ENCODE measurements at regions not wholly inside any gene's neighbourhood (a gene's known extent, or its start where the extent isn't known, plus 50 kb on each side); places are given as distances from the start of the nearest gene placed in this dataset.
"Not testable (repeated sequence)": the region's sequence is repeated elsewhere in the genome, so short reads cannot be mapped to it uniquely, and the experiment has no call there.

- no peak for DNase-seq
Measured at GRCh38 chr22:26811647-26811992, 154.2 kb downstream of the MIAT start.

GRCh38 chr22:26812731-26813130 lies 155.3 kb downstream of the MIAT start:
- no peak for DNase-seq

- no peak for DNase-seq
Measured at GRCh38 chr22:26816726-26817125, 159.3 kb downstream of the MIAT start.

GRCh38 chr22:26817926-26818325 lies 160.5 kb downstream of the MIAT start:
- no peak for DNase-seq

- no peak for DNase-seq
Measured at GRCh38 chr22:26821854-26822253, 164.5 kb downstream of the MIAT start.

GRCh38 chr22:26822313-26822712 lies 164.9 kb downstream of the MIAT start:
- no peak for DNase-seq

GRCh38 chr22:26823966-26824365 lies 166.6 kb downstream of the MIAT start:
- DNase-seq, result no peak

GRCh38 chr22:26825960-26826935 lies 168.9 kb downstream of the MIAT start:
- DNase-seq, result no peak

GRCh38 chr22:26827611-26828010 lies 170.2 kb downstream of the MIAT start:
- DNase-seq, result no peak

- DNase-seq, result no peak
Measured at GRCh38 chr22:26828311-26828710, 170.9 kb downstream of the MIAT start.

GRCh38 chr22:26830837-26831236 lies 173.4 kb downstream of the MIAT start:
- DNase-seq, result no peak

- DNase-seq, result no peak
Measured at GRCh38 chr22:26835023-26835422, 177.6 kb downstream of the MIAT start.

GRCh38 chr22:26835929-26836528 lies 178.6 kb downstream of the MIAT start:
- DNase-seq, result peak in 1 of 2 donors; percentile 37

- no peak for DNase-seq
Measured at GRCh38 chr22:26837784-26838470, 180.5 kb downstream of the MIAT start.

- no peak for DNase-seq
Measured at GRCh38 chr22:26838471-26838825, 181.1 kb downstream of the MIAT start.

GRCh38 chr22:26839216-26839615 lies 181.8 kb downstream of the MIAT start:
- DNase-seq, result no peak

GRCh38 chr22:26840770-26841169 lies 183.4 kb downstream of the MIAT start:
- DNase-seq, result not testable (repeated sequence)

- DNase-seq, result no peak
Measured at GRCh38 chr22:26842103-26842502, 184.7 kb downstream of the MIAT start.

GRCh38 chr22:26845021-26845743 lies 187.8 kb downstream of the MIAT start:
- no peak for DNase-seq

GRCh38 chr22:26846076-26846475 lies 188.7 kb downstream of the MIAT start:
- DNase-seq, result no peak

GRCh38 chr22:26846645-26847044 lies 189.3 kb downstream of the MIAT start:
- DNase-seq, result no peak

GRCh38 chr22:26847046-26847445 lies 189.7 kb downstream of the MIAT start:
- no peak for DNase-seq

GRCh38 chr22:26847816-26848215 lies 190.4 kb downstream of the MIAT start:
- DNase-seq, result no peak

Measured in activated CD4-positive, alpha-beta T cell treated with anti-CD3 and anti-CD28 coated beads for 4 hours (primary cell).